GM10248 (cell line): ENCODE measurements at regions not wholly inside any gene's neighbourhood (a gene's known extent, or its start where the extent isn't known, plus 50 kb on each side); places are given as distances from the start of the nearest gene placed in this dataset.

ENCODE experiments used
- CTCF ChIA-PET: fragments of 300-600 bp; sonication (Branson Sonifier 250); formaldehyde crosslinking; extraction: SDS; loops from one replicate; lab custom pipeline; 2021; ENCODE audit warnings: antibody characterized with exemption; lab: Yijun Ruan, JAX
- POLR2A ChIA-PET: fragments of 350-650 bp; sonication (Branson Sonifier 250); formaldehyde crosslinking; extraction: SDS; loops from one replicate; lab custom pipeline; 2020; ENCODE audit warnings: antibody characterized with exemption; lab: Yijun Ruan, JAX
- DNase-seq: peaks from one replicate; pipeline ENCODE4 v3.0.0; 2012; ENCODE audit errors: extremely low spot score
- TF ChIP-seq, protein P1 (sequence below): IDR thresholded peaks from 2 replicates; pipeline ENCODE4 v1.5.1; 2012; ENCODE audit warnings: mild to moderate bottlenecking, low read depth; ENCODE audit errors: extremely low read depth, missing control alignments, control extremely low read depth

DNA sequence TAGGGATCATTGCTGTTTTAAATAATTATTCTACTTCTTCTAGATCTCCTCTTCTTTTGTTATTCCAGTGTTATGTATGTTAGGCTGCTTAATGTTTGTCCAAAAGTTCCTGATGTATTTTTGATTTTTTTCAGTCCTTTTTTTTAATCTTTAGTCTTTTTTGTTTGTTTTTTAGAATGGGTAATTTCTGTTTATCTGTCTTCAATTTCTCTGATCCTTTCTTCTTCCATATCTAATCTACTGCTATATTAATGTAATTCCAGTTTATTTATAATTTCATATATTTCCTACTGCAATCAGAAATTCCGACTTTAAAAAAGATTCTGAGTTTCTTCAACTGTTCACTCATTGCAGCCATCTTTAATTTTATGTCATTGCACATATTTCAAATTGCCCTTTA, 452.8 kb upstream of the POT1 start:
- ChIA-PET CTCF (no interaction called here), POLR2A (no interaction called here)
- DNase-seq, result no peak
- TF ChIP-seq, protein P1, sequence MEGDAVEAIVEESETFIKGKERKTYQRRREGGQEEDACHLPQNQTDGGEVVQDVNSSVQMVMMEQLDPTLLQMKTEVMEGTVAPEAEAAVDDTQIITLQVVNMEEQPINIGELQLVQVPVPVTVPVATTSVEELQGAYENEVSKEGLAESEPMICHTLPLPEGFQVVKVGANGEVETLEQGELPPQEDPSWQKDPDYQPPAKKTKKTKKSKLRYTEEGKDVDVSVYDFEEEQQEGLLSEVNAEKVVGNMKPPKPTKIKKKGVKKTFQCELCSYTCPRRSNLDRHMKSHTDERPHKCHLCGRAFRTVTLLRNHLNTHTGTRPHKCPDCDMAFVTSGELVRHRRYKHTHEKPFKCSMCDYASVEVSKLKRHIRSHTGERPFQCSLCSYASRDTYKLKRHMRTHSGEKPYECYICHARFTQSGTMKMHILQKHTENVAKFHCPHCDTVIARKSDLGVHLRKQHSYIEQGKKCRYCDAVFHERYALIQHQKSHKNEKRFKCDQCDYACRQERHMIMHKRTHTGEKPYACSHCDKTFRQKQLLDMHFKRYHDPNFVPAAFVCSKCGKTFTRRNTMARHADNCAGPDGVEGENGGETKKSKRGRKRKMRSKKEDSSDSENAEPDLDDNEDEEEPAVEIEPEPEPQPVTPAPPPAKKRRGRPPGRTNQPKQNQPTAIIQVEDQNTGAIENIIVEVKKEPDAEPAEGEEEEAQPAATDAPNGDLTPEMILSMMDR, result no peak

DNA sequence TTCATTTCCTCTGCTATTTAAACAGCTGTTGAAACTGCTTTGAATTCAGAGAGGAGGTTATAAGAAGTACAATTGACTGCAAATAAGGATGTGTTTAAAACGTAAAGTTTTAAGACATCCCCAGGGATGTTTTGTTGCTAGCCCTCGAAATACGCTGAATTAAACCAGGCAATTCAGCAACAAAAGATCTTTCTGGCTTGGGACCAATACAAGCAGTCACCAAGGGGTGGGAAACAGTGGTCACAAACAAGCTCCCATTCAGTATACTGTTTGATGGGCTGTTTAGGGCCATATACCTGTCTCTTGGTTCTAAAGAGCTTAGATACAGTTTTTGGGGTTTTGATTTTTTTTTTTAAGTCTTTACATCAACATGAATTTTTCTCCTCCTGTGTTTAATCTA, 446.3 kb upstream of the POT1 start:
- ChIA-PET CTCF (interaction anchor here (0.9 kb wide), 1 partner anchor 34 kb away, joined by 3 read pairs; no protein-coding TSS in a partner anchor), POLR2A (no interaction called here)
- no peak for DNase-seq
- TF ChIP-seq, protein P1, result no peak

DNA sequence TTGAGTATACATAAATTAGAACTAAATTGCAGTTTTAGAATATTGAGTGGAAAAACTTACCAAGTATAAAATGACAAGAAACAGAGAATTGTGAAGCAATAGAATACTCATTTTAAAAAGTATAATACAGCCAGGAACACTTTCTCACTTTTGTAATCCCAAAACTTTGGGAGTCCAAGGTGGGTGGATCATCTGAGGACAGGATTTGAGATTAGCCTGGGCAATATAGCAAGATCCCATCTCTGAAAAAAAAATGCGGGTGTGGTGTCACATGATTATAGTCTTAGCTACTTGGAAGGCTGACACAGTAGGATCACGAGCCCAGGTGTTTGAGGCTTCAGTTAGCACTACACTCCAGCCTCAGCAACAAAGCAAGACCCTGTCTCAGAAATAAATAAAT, 440.9 kb upstream of the POT1 start:
- CTCF ChIA-PET, result interaction anchor here (2.1 kb wide), 1 partner anchor 11 kb away, joined by 6 read pairs; no protein-coding TSS in a partner anchor
- POLR2A ChIA-PET, result no interaction called here
- TF ChIP-seq, protein P1, result no peak
- no peak for DNase-seq

DNA sequence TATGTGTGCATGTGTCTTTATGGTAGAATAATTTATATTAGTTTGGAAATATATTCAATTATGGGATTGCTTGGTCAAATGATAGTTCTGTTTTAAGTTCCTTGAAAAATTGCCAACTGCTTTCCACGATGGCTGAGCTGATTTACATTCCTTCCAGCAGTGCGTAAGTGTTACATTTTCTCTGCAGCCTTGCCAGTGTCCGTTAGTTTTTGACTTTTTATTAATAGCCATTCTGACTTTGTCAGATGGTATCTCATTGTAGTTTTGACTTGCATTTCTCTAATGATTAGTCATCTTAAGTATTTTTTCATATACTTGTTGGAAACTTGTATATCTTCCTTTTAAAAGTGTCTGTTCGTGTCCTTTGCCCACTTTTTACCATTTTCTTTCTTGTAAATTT, 434.2 kb upstream of the POT1 start:
- DNase-seq, result no peak
- ChIA-PET POLR2A (no interaction called here), CTCF (interaction anchor here (1.2 kb wide), 1 partner anchor 12 kb away, joined by 3 read pairs; no protein-coding TSS in a partner anchor)
- TF ChIP-seq, protein P1, result no peak

DNA sequence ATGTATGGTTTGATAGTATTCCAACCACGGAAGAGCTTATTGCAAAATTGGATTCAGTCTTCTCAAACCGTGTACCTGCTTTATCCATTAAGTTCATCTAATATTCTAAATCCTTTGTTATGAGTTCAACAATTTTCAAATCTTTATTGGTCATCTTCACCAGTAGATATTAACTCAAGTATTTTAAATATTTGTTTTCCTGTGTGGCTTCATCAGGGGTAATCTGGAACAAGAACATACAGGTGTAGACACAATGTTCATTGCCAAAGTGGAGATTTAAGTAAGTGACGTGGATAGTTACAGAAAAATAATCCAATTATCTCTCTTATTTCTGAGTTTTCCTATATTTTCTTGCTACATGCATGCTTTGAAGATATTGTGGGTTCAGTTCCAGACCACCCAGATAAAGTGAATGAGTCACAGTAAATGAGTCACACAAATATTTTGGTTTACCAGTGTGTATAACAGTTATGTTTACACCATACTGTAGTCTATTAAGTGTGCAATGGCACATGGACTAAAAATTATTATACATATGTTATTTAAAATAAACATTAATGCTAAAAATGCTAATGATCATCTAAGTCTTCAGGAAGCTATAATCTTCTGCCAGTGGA, 429.0 kb upstream of the POT1 start:
- TF ChIP-seq, protein P1, result no peak
- DNase-seq, result no peak
- POLR2A ChIA-PET, result no interaction called here
- CTCF ChIA-PET, result interaction anchor here (1.0 to 2.1 kb wide), 2 partner anchors 12 to 19 kb away, joined by 3 to 6 read pairs; no protein-coding TSS in a partner anchor

DNA sequence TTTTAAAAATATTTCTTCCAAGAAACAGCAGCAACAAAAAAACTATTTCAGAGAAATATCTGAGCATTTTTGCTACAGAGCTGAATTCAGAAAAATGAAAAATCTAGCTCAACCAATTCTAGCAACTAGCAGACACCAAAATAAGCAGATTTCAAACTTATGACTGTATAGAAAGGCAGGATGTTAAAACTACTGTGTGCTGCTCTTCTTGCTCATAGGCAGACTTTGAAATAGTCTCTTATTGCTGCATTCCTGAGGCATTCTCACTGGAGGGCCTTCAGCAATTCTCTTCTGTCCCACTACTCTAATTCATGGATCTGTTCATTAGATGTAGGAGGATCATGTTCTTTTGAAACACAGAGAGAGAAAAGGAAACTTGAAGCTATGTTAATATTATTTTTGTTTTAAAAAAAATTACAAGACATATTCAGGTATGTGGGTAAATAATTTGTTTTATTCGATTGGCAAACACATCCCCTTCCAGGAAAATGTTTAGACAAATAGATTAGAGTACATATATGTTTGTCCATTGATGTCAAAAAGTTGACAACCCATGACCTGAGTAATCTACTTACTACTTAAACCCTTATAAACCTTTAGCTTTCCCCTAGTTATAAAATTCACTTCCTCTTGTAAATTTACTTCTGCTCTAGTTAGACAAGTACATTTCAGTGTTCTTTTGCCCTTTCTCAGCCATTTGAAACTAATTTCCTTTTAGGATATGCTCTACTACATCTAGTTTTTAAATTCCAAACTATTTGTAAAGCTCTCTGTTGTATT, 428.2 kb upstream of the POT1 start:
- DNase-seq, result no peak
- ChIA-PET CTCF (interaction anchor here (1.0 to 1.6 kb wide), 2 partner anchors 10 to 20 kb away, joined by 3 to 5 read pairs; no protein-coding TSS in a partner anchor), POLR2A (no interaction called here)
- TF ChIP-seq, protein P1, result no peak
